ENCODE measurements at regions not wholly inside any gene's neighbourhood (a gene's known extent, or its start where the extent isn't known, plus 50 kb on each side); places are given as distances from the start of the nearest gene placed in this dataset.

DNA sequence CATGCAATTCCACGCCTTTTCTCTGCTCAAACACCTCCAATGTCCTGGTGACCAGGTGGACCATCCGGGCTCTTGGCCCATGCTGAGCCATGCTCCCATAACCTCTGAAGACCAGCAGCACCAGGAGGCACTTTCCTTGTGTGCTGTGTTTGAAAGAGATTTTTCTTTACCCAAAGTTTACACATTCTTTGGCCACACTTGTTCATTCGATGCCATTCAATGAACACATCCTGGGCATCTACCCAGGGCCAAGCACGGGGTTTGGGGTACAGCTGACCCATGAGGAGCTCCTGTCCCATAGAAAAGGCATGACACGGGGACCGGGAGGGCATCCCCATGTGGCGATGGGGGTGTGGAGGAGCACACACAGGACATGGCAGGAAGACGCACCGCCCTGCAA, 77.1 kb upstream of the IRX1 start:
- no peaks in the 10 kb centered on the region for H3K27me3 Mint-ChIP-seq (ENCODE audit: unreplicated experiment)
- no peak overlapping the region for H3K4me3 Mint-ChIP-seq (ENCODE audit: unreplicated experiment)
- H3K36me3 Mint-ChIP-seq (ENCODE audit: unreplicated experiment): no peaks in the 10 kb centered on the region
- DNase-seq (ENCODE audit: extremely low spot score, unreplicated experiment): no peak
- H3K4me1 Mint-ChIP-seq (ENCODE audit: unreplicated experiment): no peaks in the 10 kb centered on the region
- peaks cover 25% of the 10 kb centered on the region for H3K9me3 Mint-ChIP-seq (ENCODE audit: unreplicated experiment)
- no peak overlapping the region for H3K27ac Mint-ChIP-seq (ENCODE audit: unreplicated experiment)
- TF ChIP-seq CTCF (IDR thresholded peaks at IDR 0.05): no peak

GRCh38 chr5:3518051-3518450, 77.6 kb upstream of the IRX1 start:
- Mint-ChIP-seq H3K4me3 (ENCODE audit: unreplicated experiment) (no peak overlapping the region), H3K9me3 (ENCODE audit: unreplicated experiment) (peaks cover 23% of the 10 kb centered on the region), H3K36me3 (ENCODE audit: unreplicated experiment) (no peaks in the 10 kb centered on the region), H3K27ac (ENCODE audit: unreplicated experiment) (no peak overlapping the region), H3K27me3 (ENCODE audit: unreplicated experiment) (no peaks in the 10 kb centered on the region), H3K4me1 (ENCODE audit: unreplicated experiment) (no peaks in the 10 kb centered on the region)
- no peak for TF ChIP-seq CTCF (IDR thresholded peaks at IDR 0.05)
- DNase-seq (ENCODE audit: extremely low spot score, unreplicated experiment): no peak

- Mint-ChIP-seq H3K27ac (ENCODE audit: unreplicated experiment) (no peak overlapping the region), H3K27me3 (ENCODE audit: unreplicated experiment) (no peaks in the 10 kb centered on the region), H3K36me3 (ENCODE audit: unreplicated experiment) (no peaks in the 10 kb centered on the region), H3K4me1 (ENCODE audit: unreplicated experiment) (no peaks in the 10 kb centered on the region), H3K9me3 (ENCODE audit: unreplicated experiment) (peaks cover 28% of the 10 kb centered on the region), H3K4me3 (ENCODE audit: unreplicated experiment) (no peak overlapping the region)
- no peak for TF ChIP-seq CTCF (IDR thresholded peaks at IDR 0.05)
- no peak for DNase-seq (ENCODE audit: extremely low spot score, unreplicated experiment)
Observed at GRCh38 chr5:3517348-3517747, 78.3 kb upstream of the IRX1 start.

DNA sequence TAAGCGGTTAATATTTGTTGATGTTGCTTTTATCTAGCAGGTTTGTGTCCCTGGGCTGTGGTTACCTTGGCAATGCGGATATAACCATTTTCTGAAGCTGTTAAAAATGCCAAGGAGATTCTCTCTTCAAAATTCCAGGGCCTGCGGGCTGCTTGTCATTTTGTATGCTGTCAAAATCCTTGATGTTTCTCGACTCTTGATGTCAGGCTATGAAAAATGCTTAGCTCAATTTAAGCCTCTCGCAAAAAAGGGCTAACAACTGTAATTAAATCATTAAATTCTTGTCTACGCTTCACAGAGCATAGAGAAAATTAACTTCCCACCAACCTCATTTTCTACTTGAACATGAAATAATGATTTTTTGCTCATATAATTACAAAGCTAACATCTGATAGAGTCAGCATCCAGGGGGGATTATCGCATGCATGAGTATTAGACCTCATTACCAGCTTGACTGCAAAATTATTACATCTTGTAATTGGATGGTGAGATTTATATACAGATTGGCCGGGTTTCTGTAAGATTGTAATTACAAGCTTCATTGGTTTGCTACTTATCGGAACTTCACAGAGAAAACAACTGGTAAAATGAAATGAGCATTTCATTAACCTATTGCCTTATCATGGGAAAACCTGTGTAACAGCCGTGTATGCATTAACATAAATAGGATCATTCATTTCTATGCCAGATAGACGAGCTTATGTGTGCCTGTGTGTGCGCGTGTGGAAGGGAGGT, 83.1 kb upstream of the IRX1 start:
- Mint-ChIP-seq H3K27me3 (ENCODE audit: unreplicated experiment) (no peaks in the 10 kb centered on the region), H3K4me3 (ENCODE audit: unreplicated experiment) (no peak overlapping the region), H3K36me3 (ENCODE audit: unreplicated experiment) (no peaks in the 10 kb centered on the region), H3K4me1 (ENCODE audit: unreplicated experiment) (no peaks in the 10 kb centered on the region), H3K9me3 (ENCODE audit: unreplicated experiment) (peaks cover 44% of the 10 kb centered on the region), H3K27ac (ENCODE audit: unreplicated experiment) (no peak overlapping the region)
- DNase-seq (ENCODE audit: extremely low spot score, unreplicated experiment): no peak
- TF ChIP-seq CTCF (IDR thresholded peaks at IDR 0.05): no peak

DNA sequence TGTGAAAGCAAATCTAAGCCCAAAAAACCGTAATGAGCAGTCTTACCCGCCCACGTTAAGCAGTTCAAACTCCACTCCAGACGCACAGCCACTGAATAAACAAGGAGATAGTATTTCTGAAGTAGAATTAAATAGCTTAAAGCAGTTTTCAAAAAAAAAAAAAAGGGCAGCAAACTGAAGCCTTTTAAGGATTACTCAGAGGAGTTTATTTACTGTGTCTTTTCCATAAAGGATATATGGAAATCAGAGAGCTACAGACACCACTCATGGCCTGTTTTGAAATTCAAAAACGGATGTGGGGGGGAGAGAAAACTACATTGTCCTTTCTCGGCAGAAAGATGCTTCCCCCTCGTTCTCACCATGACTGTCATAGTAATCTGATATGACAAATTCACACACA, 83.7 kb upstream of the IRX1 start:
- TF ChIP-seq CTCF (IDR thresholded peaks at IDR 0.05): no peak
- Mint-ChIP-seq H3K27me3 (ENCODE audit: unreplicated experiment) (no peaks in the 10 kb centered on the region), H3K4me1 (ENCODE audit: unreplicated experiment) (no peaks in the 10 kb centered on the region), H3K4me3 (ENCODE audit: unreplicated experiment) (no peak overlapping the region), H3K27ac (ENCODE audit: unreplicated experiment) (no peak overlapping the region), H3K9me3 (ENCODE audit: unreplicated experiment) (peaks cover 50% of the 10 kb centered on the region), H3K36me3 (ENCODE audit: unreplicated experiment) (no peaks in the 10 kb centered on the region)
- DNase-seq (ENCODE audit: extremely low spot score, unreplicated experiment): no peak
